ENCODE measurements at regions not wholly inside any gene's neighbourhood (a gene's known extent, or its start where the extent isn't known, plus 50 kb on each side); places are given as distances from the start of the nearest gene placed in this dataset.
A peak's percentile ranks its signal among the peaks of the same experiment; 100 is the strongest.

DNA sequence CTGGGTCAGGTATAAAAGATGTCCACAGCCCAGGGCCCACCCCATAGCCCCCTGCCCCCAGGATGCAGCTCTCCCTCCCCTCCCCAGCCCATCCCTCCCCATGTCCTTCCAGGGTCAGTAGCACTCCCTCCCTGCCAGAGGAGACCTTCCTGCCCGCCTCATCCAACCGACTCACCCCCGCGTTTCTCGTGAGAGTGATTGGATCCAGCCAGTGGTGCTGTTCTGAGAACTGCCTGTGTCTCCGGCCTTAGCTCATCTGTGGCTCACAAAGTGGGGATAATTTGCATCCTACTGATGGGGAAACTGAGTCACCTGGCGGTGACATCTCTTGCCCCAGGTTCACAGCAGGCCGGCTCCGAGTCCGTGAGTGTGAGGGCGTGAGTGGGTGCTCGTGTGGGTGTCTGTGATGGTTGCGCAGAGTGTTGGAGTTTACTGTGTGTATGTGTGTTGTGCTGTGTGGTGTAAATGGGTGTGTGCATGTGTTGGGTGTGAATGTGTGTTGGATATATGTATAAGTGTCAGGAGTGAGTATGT is 90.7 kb upstream of the GSE1 start:
- Histone ChIP-seq H3K36me3 (ENCODE audit: control insufficient read depth, insufficient read depth, low read length) (no peaks in the 10 kb centered on the region), H3K27me3 (ENCODE audit: control insufficient read depth, insufficient read depth, low read length, poor library complexity, severe bottlenecking) (no peaks in the 10 kb centered on the region), H3K9ac (ENCODE audit: extremely low read depth, low read length, poor library complexity, severe bottlenecking) (no peak overlapping the region), H3K4me3 (ENCODE audit: low read length) (no peak overlapping the region), H3K9me3 (ENCODE audit: control insufficient read depth, low read length) (no peaks in the 10 kb centered on the region), H3K4me1 (ENCODE audit: control insufficient read depth, insufficient read depth, low read length) (peaks cover 12% of the 10 kb centered on the region), H3K27ac (ENCODE audit: low read depth, low read length) (no peak overlapping the region)
- H3K4me1 Mint-ChIP-seq, result peaks cover 13% of the 10 kb centered on the region
- H3K27me3 Mint-ChIP-seq (ENCODE audit: insufficient read depth), result no peaks in the 10 kb centered on the region
- TF ChIP-seq, protein P1, sequence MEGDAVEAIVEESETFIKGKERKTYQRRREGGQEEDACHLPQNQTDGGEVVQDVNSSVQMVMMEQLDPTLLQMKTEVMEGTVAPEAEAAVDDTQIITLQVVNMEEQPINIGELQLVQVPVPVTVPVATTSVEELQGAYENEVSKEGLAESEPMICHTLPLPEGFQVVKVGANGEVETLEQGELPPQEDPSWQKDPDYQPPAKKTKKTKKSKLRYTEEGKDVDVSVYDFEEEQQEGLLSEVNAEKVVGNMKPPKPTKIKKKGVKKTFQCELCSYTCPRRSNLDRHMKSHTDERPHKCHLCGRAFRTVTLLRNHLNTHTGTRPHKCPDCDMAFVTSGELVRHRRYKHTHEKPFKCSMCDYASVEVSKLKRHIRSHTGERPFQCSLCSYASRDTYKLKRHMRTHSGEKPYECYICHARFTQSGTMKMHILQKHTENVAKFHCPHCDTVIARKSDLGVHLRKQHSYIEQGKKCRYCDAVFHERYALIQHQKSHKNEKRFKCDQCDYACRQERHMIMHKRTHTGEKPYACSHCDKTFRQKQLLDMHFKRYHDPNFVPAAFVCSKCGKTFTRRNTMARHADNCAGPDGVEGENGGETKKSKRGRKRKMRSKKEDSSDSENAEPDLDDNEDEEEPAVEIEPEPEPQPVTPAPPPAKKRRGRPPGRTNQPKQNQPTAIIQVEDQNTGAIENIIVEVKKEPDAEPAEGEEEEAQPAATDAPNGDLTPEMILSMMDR (conservative IDR thresholded peaks at IDR 0.05), result no peak
- no peak overlapping the region for H3K4me3 Mint-ChIP-seq
- H3K36me3 Mint-ChIP-seq (ENCODE audit: low read depth), result peaks cover 5% of the 10 kb centered on the region
- WGBS, 2 experiments (ENCODE audit: insufficient coverage in 1 of 2, insufficient read length in 1 of 2), result 91% methylated on average over 9 to 13 of the region's 13 CpGs
- H3K9me3 Mint-ChIP-seq, result peaks cover 2% of the 10 kb centered on the region
- H3K27ac Mint-ChIP-seq, result no peak overlapping the region
- no peak for DNase-seq

DNA sequence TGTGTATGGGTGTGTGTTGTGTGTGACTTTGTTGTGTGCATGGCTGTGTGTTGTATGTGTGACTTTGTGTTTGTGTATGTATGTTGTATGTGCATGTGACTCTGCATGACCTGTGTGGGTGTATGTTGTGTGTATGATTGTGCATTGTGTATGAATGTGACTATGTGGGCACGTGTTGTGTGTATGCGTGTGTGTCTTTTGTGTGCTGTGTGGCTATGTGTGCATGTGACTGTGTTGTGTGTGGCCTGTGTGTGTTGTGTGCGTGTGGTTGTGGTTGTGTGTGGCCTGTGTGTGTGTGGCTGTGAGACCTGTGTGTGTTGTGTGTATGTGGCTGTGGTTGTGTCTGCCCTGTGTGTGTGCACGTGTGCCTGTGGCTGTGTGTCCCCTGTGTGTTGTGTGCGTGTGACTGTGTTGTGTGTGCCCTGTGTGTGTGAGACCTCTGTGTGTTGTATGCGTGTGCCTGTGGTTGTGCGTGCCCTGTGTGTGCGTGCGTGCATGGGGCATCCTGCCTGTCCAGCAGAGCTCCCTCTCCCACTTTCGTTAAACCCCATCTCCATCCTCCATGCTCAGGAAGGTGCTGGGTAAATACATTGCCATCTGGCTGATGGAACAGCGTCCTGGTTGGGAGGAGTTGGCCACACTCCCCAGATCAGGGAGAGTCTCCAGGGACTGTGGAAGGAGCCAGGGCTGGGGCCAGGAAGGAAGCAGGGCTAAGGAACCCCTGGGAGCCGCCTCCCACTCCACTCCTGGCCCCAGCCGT is 90.1 kb upstream of the GSE1 start:
- no peaks in the 10 kb centered on the region for H3K36me3 ChIP-seq (ENCODE audit: control insufficient read depth, insufficient read depth, low read length)
- WGBS, 2 experiments (ENCODE audit: insufficient coverage in 1 of 2, insufficient read length in 1 of 2), result 81 to 88% methylated on average over 4 to 13 of the region's 13 CpGs
- Mint-ChIP-seq H3K4me1 (peaks cover 14% of the 10 kb centered on the region), H3K4me3 (no peak overlapping the region), H3K36me3 (ENCODE audit: low read depth) (peaks cover 5% of the 10 kb centered on the region), H3K27ac (no peak overlapping the region), H3K27me3 (ENCODE audit: insufficient read depth) (no peaks in the 10 kb centered on the region), H3K9me3 (peaks cover 2% of the 10 kb centered on the region)
- H3K27ac ChIP-seq (ENCODE audit: low read depth, low read length), result peak overlapping the region; percentile 36
- no peaks in the 10 kb centered on the region for H3K27me3 ChIP-seq (ENCODE audit: control insufficient read depth, insufficient read depth, low read length, poor library complexity, severe bottlenecking)
- DNase-seq, result no peak
- peaks cover 12% of the 10 kb centered on the region for H3K4me1 ChIP-seq (ENCODE audit: control insufficient read depth, insufficient read depth, low read length)
- no peak overlapping the region for H3K9ac ChIP-seq (ENCODE audit: extremely low read depth, low read length, poor library complexity, severe bottlenecking)
- no peaks in the 10 kb centered on the region for H3K9me3 ChIP-seq (ENCODE audit: control insufficient read depth, low read length)
- TF ChIP-seq, protein P1 (conservative IDR thresholded peaks at IDR 0.05), result no peak
- H3K4me3 ChIP-seq (ENCODE audit: low read length), result no peak overlapping the region

DNA sequence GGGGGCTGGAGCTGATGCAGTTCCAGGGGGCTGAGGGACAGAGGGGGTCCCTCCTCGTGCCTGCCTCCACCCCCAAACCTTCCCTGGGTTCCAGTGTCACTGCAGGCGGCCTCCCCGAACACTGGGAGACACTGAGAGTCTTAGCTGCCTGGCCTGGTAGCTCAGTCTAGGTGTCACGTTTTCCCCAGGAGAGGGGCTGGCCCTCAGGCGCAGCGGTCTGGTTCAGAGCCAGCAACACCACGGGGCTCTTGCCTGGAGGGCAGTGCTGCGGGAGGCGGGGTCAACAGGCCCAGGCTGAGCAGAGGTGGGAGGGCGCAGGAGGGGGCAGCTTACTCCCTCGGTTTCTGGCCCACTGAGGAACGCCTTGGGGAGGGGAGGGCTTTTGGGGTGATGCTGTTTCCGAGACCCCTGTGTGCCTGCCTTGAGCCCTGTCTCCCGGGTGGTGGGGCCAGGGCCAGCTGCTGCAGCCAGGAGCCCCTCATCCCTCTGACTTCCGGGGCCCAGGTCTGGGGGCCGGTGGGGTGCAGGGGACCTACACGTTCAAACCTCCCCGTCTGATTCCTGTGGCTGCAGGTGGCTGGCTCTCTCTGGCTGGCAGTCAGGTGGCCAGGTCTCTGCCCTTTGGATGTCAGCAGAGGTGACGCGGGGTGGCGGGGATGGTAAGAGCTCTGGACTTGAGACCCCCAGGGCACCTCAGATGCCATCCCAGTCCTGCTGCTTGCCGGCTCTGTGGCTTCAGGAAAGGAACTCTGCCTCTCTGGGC is 89.3 kb upstream of the GSE1 start:
- H3K9ac ChIP-seq (ENCODE audit: extremely low read depth, low read length, poor library complexity, severe bottlenecking), result no peak overlapping the region
- peaks cover 5% of the 10 kb centered on the region for H3K36me3 Mint-ChIP-seq (ENCODE audit: low read depth)
- H3K27me3 ChIP-seq (ENCODE audit: control insufficient read depth, insufficient read depth, low read length, poor library complexity, severe bottlenecking), result no peaks in the 10 kb centered on the region
- peaks cover 2% of the 10 kb centered on the region for H3K9me3 Mint-ChIP-seq
- peaks cover 12% of the 10 kb centered on the region for H3K4me1 ChIP-seq (ENCODE audit: control insufficient read depth, insufficient read depth, low read length)
- no peaks in the 10 kb centered on the region for H3K27me3 Mint-ChIP-seq (ENCODE audit: insufficient read depth)
- no peaks in the 10 kb centered on the region for H3K9me3 ChIP-seq (ENCODE audit: control insufficient read depth, low read length)
- peak overlapping the region; percentile 36 for H3K27ac ChIP-seq (ENCODE audit: low read depth, low read length)
- no peaks in the 10 kb centered on the region for H3K36me3 ChIP-seq (ENCODE audit: control insufficient read depth, insufficient read depth, low read length)
- TF ChIP-seq, protein P1 (conservative IDR thresholded peaks at IDR 0.05), result no peak
- H3K27ac Mint-ChIP-seq, result no peak overlapping the region
- WGBS, 2 experiments (ENCODE audit: insufficient coverage in 1 of 2, insufficient read length in 1 of 2), result 66 to 67% methylated on average over 12 to 22 of the region's 22 CpGs
- peak; percentile 89 for DNase-seq
- no peak overlapping the region for H3K4me3 Mint-ChIP-seq
- peaks cover 15% of the 10 kb centered on the region for H3K4me1 Mint-ChIP-seq
- H3K4me3 ChIP-seq (ENCODE audit: low read length), result no peak overlapping the region

All from endodermal cell (in vitro differentiated cells).